ENCODE measurements at regions not wholly inside any gene's neighbourhood (a gene's known extent, or its start where the extent isn't known, plus 50 kb on each side); places are given as distances from the start of the nearest gene placed in this dataset.

DNA sequence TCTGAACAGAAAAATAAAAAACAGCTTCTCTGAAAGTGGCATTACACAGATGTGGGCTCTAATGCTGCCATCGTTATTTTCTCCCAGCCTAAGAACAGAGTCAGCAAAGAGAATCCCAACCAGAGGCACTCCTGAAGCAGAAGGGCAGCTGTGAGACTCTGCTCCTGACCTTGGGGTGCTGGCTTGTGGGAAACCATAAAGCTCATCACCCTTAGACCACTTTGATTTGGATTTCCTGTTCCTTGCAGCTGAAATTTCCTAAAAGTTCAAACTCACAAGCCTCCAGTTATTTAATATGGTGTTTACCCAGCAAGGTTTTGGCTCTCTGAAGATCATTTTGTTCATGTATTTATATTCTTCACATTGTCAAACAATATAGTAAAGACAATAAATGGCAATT, 814.8 kb downstream of the TNS3 start:
- H3K9me3 ChIP-seq (ENCODE audit: control insufficient read depth, low read length): peaks cover 33% of the 10 kb centered on the region
- no peak for DNase-seq
- H3K36me3 ChIP-seq (ENCODE audit: control insufficient read depth in 1 of 2, insufficient read depth in 2 of 2, low read depth in 1 of 2, low read length in 2 of 2): no peaks in the 10 kb centered on the region
- peaks cover 4% of the 10 kb centered on the region for H3K4me1 ChIP-seq (ENCODE audit: control insufficient read depth, insufficient read depth, low read depth, low read length)
- H3K79me1 ChIP-seq (replicated peaks; ENCODE audit: low read length, poor library complexity, severe bottlenecking): no peaks in the 10 kb centered on the region
- 81% methylated on average over 1 of the region's 1 CpG for WGBS
- no peak overlapping the region for H2BK120ac ChIP-seq (ENCODE audit: low read depth, low read length)
- no peak overlapping the region for H2AFZ ChIP-seq (ENCODE audit: low read depth, low read length)
- H2BK15ac ChIP-seq (ENCODE audit: low read depth, poor library complexity, severe bottlenecking): no peak overlapping the region
- H4K8ac ChIP-seq (ENCODE audit: low read length): no peak overlapping the region
- H4K91ac ChIP-seq (ENCODE audit: low read length): no peak overlapping the region
- no peak overlapping the region for H3K4me3 ChIP-seq (ENCODE audit: insufficient read depth in 1 of 2, low read depth in 1 of 2, low read length in 2 of 2)
- no peak overlapping the region for H3K4me2 ChIP-seq (ENCODE audit: low read length, poor library complexity, severe bottlenecking)
- no peak overlapping the region for H3K23ac ChIP-seq (ENCODE audit: low read length in 2 of 2)
- no peak overlapping the region for H2BK5ac ChIP-seq (ENCODE audit: low read depth, low read length, poor library complexity, severe bottlenecking)
- no peak overlapping the region for H2AK5ac ChIP-seq (ENCODE audit: low read length, severe bottlenecking)
- H3K14ac ChIP-seq (ENCODE audit: low read length in 2 of 2): no peak overlapping the region
- peaks cover 0 to 7% of the 10 kb centered on the region in 2 experiments for H3K27me3 ChIP-seq (ENCODE audit: control insufficient read depth in 1 of 2, insufficient read depth in 1 of 2, low read length in 2 of 2)
- peak overlapping the region; percentile 34 to 52 for H3K18ac ChIP-seq (ENCODE audit: low read depth in 1 of 2, low read length in 2 of 2)
- no peak overlapping the region for H3K4ac ChIP-seq (ENCODE audit: low read depth in 1 of 2, low read length in 2 of 2)
- peak overlapping the region in 1 of 2 experiments; percentile 71 for H2BK12ac ChIP-seq (ENCODE audit: low read length in 2 of 2)
- no peak overlapping the region for H3K27ac ChIP-seq (ENCODE audit: low read length, poor library complexity, severe bottlenecking)
- no peak overlapping the region for H3K9ac ChIP-seq (ENCODE audit: low read length)

DNA sequence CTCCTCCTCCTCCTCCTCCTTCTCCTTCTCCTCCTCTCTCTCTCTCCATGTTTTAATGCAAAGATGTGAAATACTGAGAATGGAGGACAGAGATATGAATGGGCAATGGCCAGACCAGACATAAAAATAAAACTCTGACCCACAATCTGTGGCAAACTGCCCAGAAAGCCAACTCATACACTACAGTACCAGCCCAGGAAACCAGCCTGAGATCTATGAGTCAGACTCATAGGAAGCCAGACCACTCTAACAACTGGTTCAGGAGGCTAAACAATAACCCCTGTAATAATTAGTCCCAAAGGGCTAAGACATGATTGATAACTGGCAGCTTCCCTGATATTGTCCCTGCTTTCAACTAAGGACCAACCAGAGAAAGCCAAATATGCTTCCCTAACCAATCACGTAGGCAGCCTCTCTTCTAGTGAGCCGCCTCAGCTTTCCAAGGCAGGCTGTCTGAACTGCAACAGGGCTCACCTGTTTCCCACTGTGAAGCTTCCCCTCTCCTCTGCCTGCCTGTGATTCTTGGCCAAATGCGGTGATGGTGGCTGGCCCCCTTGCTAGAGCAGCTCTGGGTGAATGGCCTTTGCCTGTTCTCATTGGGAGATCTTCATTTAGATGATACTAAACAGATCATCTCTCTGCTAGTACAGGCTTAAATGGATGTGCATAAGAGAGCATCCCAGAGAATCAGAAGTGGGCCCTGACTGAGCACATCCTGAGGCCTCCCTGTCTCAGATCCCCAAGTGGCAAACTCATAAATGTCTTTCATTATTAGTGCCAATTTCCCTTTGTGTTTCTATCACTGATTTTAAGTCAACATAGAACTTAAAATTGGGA, 817.6 kb downstream of the TNS3 start:
- H3K4me1 ChIP-seq (ENCODE audit: control insufficient read depth, insufficient read depth, low read depth, low read length): peaks cover 5% of the 10 kb centered on the region
- DNase-seq: peak; percentile 95
- H2BK120ac ChIP-seq (ENCODE audit: low read depth, low read length): peak overlapping the region; percentile 74
- H4K91ac ChIP-seq (ENCODE audit: low read length): peak overlapping the region; percentile 20
- peak overlapping the region; percentile 62 for H4K8ac ChIP-seq (ENCODE audit: low read length)
- H3K27ac ChIP-seq (ENCODE audit: low read length, poor library complexity, severe bottlenecking): peak overlapping the region; percentile 58
- peak overlapping the region; percentile 57 to 62 for H3K4ac ChIP-seq (ENCODE audit: low read depth in 1 of 2, low read length in 2 of 2)
- no peak overlapping the region for H2BK15ac ChIP-seq (ENCODE audit: low read depth, poor library complexity, severe bottlenecking)
- no peak overlapping the region for H3K4me3 ChIP-seq (ENCODE audit: insufficient read depth in 1 of 2, low read depth in 1 of 2, low read length in 2 of 2)
- no peaks in the 10 kb centered on the region for H3K79me1 ChIP-seq (replicated peaks; ENCODE audit: low read length, poor library complexity, severe bottlenecking)
- H3K27me3 ChIP-seq (ENCODE audit: control insufficient read depth in 1 of 2, insufficient read depth in 1 of 2, low read length in 2 of 2): peaks cover 0 to 7% of the 10 kb centered on the region in 2 experiments
- H3K4me2 ChIP-seq (ENCODE audit: low read length, poor library complexity, severe bottlenecking): no peak overlapping the region
- H3K9ac ChIP-seq (ENCODE audit: low read length): no peak overlapping the region
- H2AK5ac ChIP-seq (ENCODE audit: low read length, severe bottlenecking): no peak overlapping the region
- no peak overlapping the region for H3K14ac ChIP-seq (ENCODE audit: low read length in 2 of 2)
- no peaks in the 10 kb centered on the region for H3K36me3 ChIP-seq (ENCODE audit: control insufficient read depth in 1 of 2, insufficient read depth in 2 of 2, low read depth in 1 of 2, low read length in 2 of 2)
- WGBS: 50% methylated on average over 3 of the region's 3 CpGs
- no peak overlapping the region for H2BK5ac ChIP-seq (ENCODE audit: low read depth, low read length, poor library complexity, severe bottlenecking)
- peak overlapping the region; percentile 80 to 93 for H3K18ac ChIP-seq (ENCODE audit: low read depth in 1 of 2, low read length in 2 of 2)
- no peak overlapping the region for H3K23ac ChIP-seq (ENCODE audit: low read length in 2 of 2)
- H2BK12ac ChIP-seq (ENCODE audit: low read length in 2 of 2): peak overlapping the region; percentile 12 to 87
- no peak overlapping the region for H2AFZ ChIP-seq (ENCODE audit: low read depth, low read length)
- H3K9me3 ChIP-seq (ENCODE audit: control insufficient read depth, low read length): peaks cover 28% of the 10 kb centered on the region

GRCh38 chr7:46763344-46763743, 818.6 kb downstream of the TNS3 start:
- no peak overlapping the region for H2BK15ac ChIP-seq (ENCODE audit: low read depth, poor library complexity, severe bottlenecking)
- DNase-seq: no peak
- H4K8ac ChIP-seq (ENCODE audit: low read length): no peak overlapping the region
- no peak overlapping the region for H3K4me3 ChIP-seq (ENCODE audit: insufficient read depth in 1 of 2, low read depth in 1 of 2, low read length in 2 of 2)
- no peak overlapping the region for H2BK12ac ChIP-seq (ENCODE audit: low read length in 2 of 2)
- H3K18ac ChIP-seq (ENCODE audit: low read depth in 1 of 2, low read length in 2 of 2): no peak overlapping the region
- H3K36me3 ChIP-seq (ENCODE audit: control insufficient read depth in 1 of 2, insufficient read depth in 2 of 2, low read depth in 1 of 2, low read length in 2 of 2): no peaks in the 10 kb centered on the region
- H3K4ac ChIP-seq (ENCODE audit: low read depth in 1 of 2, low read length in 2 of 2): no peak overlapping the region
- no peak overlapping the region for H2BK120ac ChIP-seq (ENCODE audit: low read depth, low read length)
- peaks cover 18% of the 10 kb centered on the region for H3K9me3 ChIP-seq (ENCODE audit: control insufficient read depth, low read length)
- H4K91ac ChIP-seq (ENCODE audit: low read length): no peak overlapping the region
- peaks cover 0 to 7% of the 10 kb centered on the region in 2 experiments for H3K27me3 ChIP-seq (ENCODE audit: control insufficient read depth in 1 of 2, insufficient read depth in 1 of 2, low read length in 2 of 2)
- H3K4me1 ChIP-seq (ENCODE audit: control insufficient read depth, insufficient read depth, low read depth, low read length): peaks cover 5% of the 10 kb centered on the region
- no peak overlapping the region for H3K14ac ChIP-seq (ENCODE audit: low read length in 2 of 2)
- no peak overlapping the region for H3K23ac ChIP-seq (ENCODE audit: low read length in 2 of 2)
- H3K4me2 ChIP-seq (ENCODE audit: low read length, poor library complexity, severe bottlenecking): no peak overlapping the region
- 70% methylated on average over 2 of the region's 3 CpGs for WGBS
- H3K79me1 ChIP-seq (replicated peaks; ENCODE audit: low read length, poor library complexity, severe bottlenecking): no peaks in the 10 kb centered on the region
- H2AFZ ChIP-seq (ENCODE audit: low read depth, low read length): no peak overlapping the region
- no peak overlapping the region for H3K27ac ChIP-seq (ENCODE audit: low read length, poor library complexity, severe bottlenecking)
- no peak overlapping the region for H3K9ac ChIP-seq (ENCODE audit: low read length)
- no peak overlapping the region for H2AK5ac ChIP-seq (ENCODE audit: low read length, severe bottlenecking)
- H2BK5ac ChIP-seq (ENCODE audit: low read depth, low read length, poor library complexity, severe bottlenecking): no peak overlapping the region

GRCh38 chr7:46759711-46760480, 822.0 kb downstream of the TNS3 start:
- no peak overlapping the region for H3K4me3 ChIP-seq (ENCODE audit: insufficient read depth in 1 of 2, low read depth in 1 of 2, low read length in 2 of 2)
- H3K36me3 ChIP-seq (ENCODE audit: control insufficient read depth in 1 of 2, insufficient read depth in 2 of 2, low read depth in 1 of 2, low read length in 2 of 2): no peaks in the 10 kb centered on the region
- peak overlapping the region in 1 of 2 experiments; percentile 73 for H2BK12ac ChIP-seq (ENCODE audit: low read length in 2 of 2)
- H2BK15ac ChIP-seq (ENCODE audit: low read depth, poor library complexity, severe bottlenecking): peak overlapping the region; percentile 73
- no peaks in the 10 kb centered on the region for H3K9me3 ChIP-seq (ENCODE audit: control insufficient read depth, low read length)
- H3K27me3 ChIP-seq (ENCODE audit: control insufficient read depth in 1 of 2, insufficient read depth in 1 of 2, low read length in 2 of 2): no peaks in the 10 kb centered on the region
- H3K23ac ChIP-seq (ENCODE audit: low read length in 2 of 2): no peak overlapping the region
- H3K79me1 ChIP-seq (replicated peaks; ENCODE audit: low read length, poor library complexity, severe bottlenecking): no peaks in the 10 kb centered on the region
- peak overlapping the region; percentile 31 to 40 for H3K18ac ChIP-seq (ENCODE audit: low read depth in 1 of 2, low read length in 2 of 2)
- H3K4me1 ChIP-seq (ENCODE audit: control insufficient read depth, insufficient read depth, low read depth, low read length): peaks cover 5% of the 10 kb centered on the region
- H3K4me2 ChIP-seq (ENCODE audit: low read length, poor library complexity, severe bottlenecking): no peak overlapping the region
- H3K9ac ChIP-seq (ENCODE audit: low read length): no peak overlapping the region
- H3K4ac ChIP-seq (ENCODE audit: low read depth in 1 of 2, low read length in 2 of 2): peak overlapping the region; percentile 9 to 79
- H4K8ac ChIP-seq (ENCODE audit: low read length): peak overlapping the region; percentile 35
- WGBS: 94% methylated on average over 6 of the region's 7 CpGs
- H2AK5ac ChIP-seq (ENCODE audit: low read length, severe bottlenecking): no peak overlapping the region
- no peak overlapping the region for H3K27ac ChIP-seq (ENCODE audit: low read length, poor library complexity, severe bottlenecking)
- H2BK120ac ChIP-seq (ENCODE audit: low read depth, low read length): peak overlapping the region; percentile 11
- H3K14ac ChIP-seq (ENCODE audit: low read length in 2 of 2): no peak overlapping the region
- DNase-seq: peak; percentile 62
- H2BK5ac ChIP-seq (ENCODE audit: low read depth, low read length, poor library complexity, severe bottlenecking): no peak overlapping the region
- peak overlapping the region; percentile 80 for H4K91ac ChIP-seq (ENCODE audit: low read length)
- no peak overlapping the region for H2AFZ ChIP-seq (ENCODE audit: low read depth, low read length)

All from mesenchymal stem cell (in vitro differentiated cells and primary cell).